HUDEP-2 (cell line): ENCODE measurements at regions not wholly inside any gene's neighbourhood (a gene's known extent, or its start where the extent isn't known, plus 50 kb on each side); places are given as distances from the start of the nearest gene placed in this dataset.
"Not testable (repeated sequence)": the region's sequence is repeated elsewhere in the genome, so short reads cannot be mapped to it uniquely, and the experiment has no call there.

Source experiments
- DNase-seq, 76 experiments: peaks; one replicate each; lab custom pipeline; 2025; ENCODE audit not compliant: unreplicated experiment in 76 of 76; lab: John Stamatoyannopoulos, UW

- DNase-seq, result no peak
Measured at GRCh38 chr5:16304846-16305245, 125.3 kb upstream of the MARCHF11 start.

- no peak for DNase-seq
Measured at GRCh38 chr5:16296946-16297345, 117.4 kb upstream of the MARCHF11 start.

- no peak for DNase-seq
Measured at GRCh38 chr5:16291894-16292293, 112.3 kb upstream of the MARCHF11 start.

- DNase-seq, result no peak
Measured at GRCh38 chr5:16291474-16291873, 111.9 kb upstream of the MARCHF11 start.

GRCh38 chr5:16283791-16284190 is 104.2 kb upstream of the MARCHF11 start:
- DNase-seq, result no peak

GRCh38 chr5:16276859-16277258 is 97.3 kb upstream of the MARCHF11 start:
- DNase-seq, result not testable (repeated sequence)

GRCh38 chr5:16271851-16272250 is 92.3 kb upstream of the MARCHF11 start:
- no peak for DNase-seq

GRCh38 chr5:16265141-16265540 is 85.5 kb upstream of the MARCHF11 start:
- no peak for DNase-seq

GRCh38 chr5:16260000-16260399 is 80.4 kb upstream of the MARCHF11 start:
- no peak for DNase-seq

GRCh38 chr5:16253856-16254255 is 74.3 kb upstream of the MARCHF11 start:
- no peak for DNase-seq

- DNase-seq, result no peak
Measured at GRCh38 chr5:16245956-16246355, 66.4 kb upstream of the MARCHF11 start.

GRCh38 chr5:16245249-16245648 is 65.7 kb upstream of the MARCHF11 start:
- DNase-seq, result no peak

GRCh38 chr5:16238018-16238417 is 58.4 kb upstream of the MARCHF11 start:
- no peak for DNase-seq

- no peak for DNase-seq
Measured at GRCh38 chr5:16234598-16234997, 55.0 kb upstream of the MARCHF11 start.

GRCh38 chr5:16233730-16234129 is 54.1 kb upstream of the MARCHF11 start:
- DNase-seq, result no peak

GRCh38 chr5:16229357-16229940 is 49.9 kb upstream of the MARCHF11 start:
- no peak for DNase-seq
